Upper lobe of left lung (tissue), 6 donors: ENCODE measurements at regions not wholly inside any gene's neighbourhood (a gene's known extent, or its start where the extent isn't known, plus 50 kb on each side); places are given as distances from the start of the nearest gene placed in this dataset.

Experiments
- ATAC-seq, 2 donors: fragments of 200-7000 bp; cut with Tn5 transposase; one replicate each; pipeline ENCODE4 v1.9.1; 2022; ENCODE audit warnings: mild to moderate bottlenecking in 2 of 2, moderate library complexity in 2 of 2; ENCODE audit not compliant: low FRiP score in 2 of 2
- DNase-seq, 2 donors: peaks; one replicate each; pipeline ENCODE4 v3.0.0-alpha.2; 2019 to 2020
- H3K27ac ChIP-seq, 4 donors: fragments of 200-600 bp; sonication (generic); one replicate each; pipeline ENCODE4 v1.5.1; 2016 to 2019
- H3K27me3 ChIP-seq, 4 donors: fragments of 200-600 bp; sonication (generic); one replicate each; pipeline ENCODE4 v1.5.1; 2017 to 2019
- H3K36me3 ChIP-seq, 4 donors: fragments of 200-600 bp; sonication (generic); one replicate each; pipeline ENCODE4 v1.5.1; 2016 to 2019
- H3K4me1 ChIP-seq, 4 donors: fragments of 200-600 bp; sonication (generic); one replicate each; pipeline ENCODE4 v1.5.1; 2018 to 2019
- H3K4me3 ChIP-seq, 4 donors: fragments of 200-600 bp; sonication (generic); one replicate each; pipeline ENCODE4 v1.5.1; 2017 to 2019; ENCODE audit warnings: mild to moderate bottlenecking in 2 of 4, moderate library complexity in 1 of 4
- H3K9me3 ChIP-seq, 4 donors: fragments of 200-600 bp; sonication (generic); one replicate each; pipeline ENCODE4 v1.5.1; 2018 to 2019
- CTCF ChIP-seq, 6 experiments: fragments of 450-650 bp in 4 of 6; fragments of 200-600 bp in 2 of 6; sonication (generic) in 2 of 6; IDR thresholded peaks; one replicate each; pipeline ENCODE4 v1.5.1; 2016 to 2019; ENCODE audit warnings: antibody characterized with exemption in 6 of 6
- EP300 ChIP-seq, 4 donors: sonication (generic); formaldehyde crosslinking; IDR thresholded peaks; one replicate each; pipeline ENCODE4 v1.5.1; 2017; ENCODE audit warnings: antibody characterized with exemption in 4 of 4, control low read depth in 2 of 4
- POLR2A ChIP-seq, 4 donors: fragments of 450-650 bp; IDR thresholded peaks; one replicate each; pipeline ENCODE4 v1.5.1; 2016 to 2017; ENCODE audit warnings: antibody characterized with exemption in 4 of 4, mild to moderate bottlenecking in 2 of 4
- POLR2AphosphoS5 ChIP-seq, 2 donors: sonication (generic); formaldehyde crosslinking; IDR thresholded peaks; one replicate each; pipeline ENCODE4 v1.5.1; 2017; ENCODE audit warnings: antibody characterized with exemption in 2 of 2
- WGBS, 2 donors: methylation state at CpG; one replicate each; pipeline ENCODE4 v1.1.5; 2017 to 2018; 5-methylcytosine and 5-hydroxymethylcytosine counted together
- donor health status: DM: no; HTN: no; CAD: no; lungs with moderate emphysema.
- donor health status: DM: no; HTN: yes; CAD: no; lungs with severe emphysema.

GRCh38 chr7:26434974-26435373, 143.3 kb downstream of the SNX10 start:
- ATAC-seq (no peak), DNase-seq (no peak)
- no peaks in the 10 kb centered on the region for H3K27me3 ChIP-seq
- no peaks in the 10 kb centered on the region for H3K36me3 ChIP-seq
- no peaks in the 10 kb centered on the region for H3K9me3 ChIP-seq
- TF ChIP-seq EP300 (IDR thresholded peaks at IDR 0.05) (no peak), POLR2AphosphoS5 (IDR thresholded peaks at IDR 0.05) (no peak), CTCF (IDR thresholded peaks at IDR 0.05) (no peak), POLR2A (IDR thresholded peaks at IDR 0.05) (no peak)
- H3K27ac ChIP-seq = no peak overlapping the region
- H3K4me3 ChIP-seq = no peak overlapping the region
- 61 to 65% methylated on average over 3 of the region's 3 CpGs for WGBS, 2 donors
- no peaks in the 10 kb centered on the region for H3K4me1 ChIP-seq

GRCh38 chr7:26437003-26437532, 145.4 kb downstream of the SNX10 start:
- no peaks in the 10 kb centered on the region for H3K36me3 ChIP-seq
- no peak overlapping the region for H3K4me3 ChIP-seq
- DNase-seq (no peak), ATAC-seq (no peak)
- no peaks in the 10 kb centered on the region for H3K27me3 ChIP-seq
- 43 to 50% methylated on average over 4 of the region's 4 CpGs for WGBS, 2 donors
- no peaks in the 10 kb centered on the region for H3K9me3 ChIP-seq
- peaks cover 0 to 3% (median 0%) of the 10 kb centered on the region in 4 donors for H3K4me1 ChIP-seq
- TF ChIP-seq CTCF (IDR thresholded peaks at IDR 0.05) (no peak), EP300 (IDR thresholded peaks at IDR 0.05) (no peak), POLR2A (IDR thresholded peaks at IDR 0.05) (no peak), POLR2AphosphoS5 (IDR thresholded peaks at IDR 0.05) (no peak)
- H3K27ac ChIP-seq = no peak overlapping the region

GRCh38 chr7:26438078-26438477, 146.4 kb downstream of the SNX10 start:
- no peaks in the 10 kb centered on the region for H3K27me3 ChIP-seq
- H3K36me3 ChIP-seq = no peaks in the 10 kb centered on the region
- 85 to 91% methylated on average over 1 of the region's 1 CpG for WGBS, 2 donors
- DNase-seq (no peak), ATAC-seq (no peak)
- peaks cover 0 to 3% (median 0%) of the 10 kb centered on the region in 4 donors for H3K4me1 ChIP-seq
- H3K9me3 ChIP-seq = no peaks in the 10 kb centered on the region
- no peak overlapping the region for H3K27ac ChIP-seq
- H3K4me3 ChIP-seq = no peak overlapping the region
- TF ChIP-seq POLR2AphosphoS5 (IDR thresholded peaks at IDR 0.05) = no peak
- TF ChIP-seq EP300 (IDR thresholded peaks at IDR 0.05) = no peak
- no peak for TF ChIP-seq POLR2A (IDR thresholded peaks at IDR 0.05)
- no peak for TF ChIP-seq CTCF (IDR thresholded peaks at IDR 0.05)

- H3K4me3 ChIP-seq = no peak overlapping the region
- peaks cover 0 to 8% (median 1%) of the 10 kb centered on the region in 4 donors for H3K4me1 ChIP-seq
- TF ChIP-seq POLR2A (IDR thresholded peaks at IDR 0.05) = no peak
- no peak for TF ChIP-seq POLR2AphosphoS5 (IDR thresholded peaks at IDR 0.05)
- no peak for TF ChIP-seq EP300 (IDR thresholded peaks at IDR 0.05)
- no peak for TF ChIP-seq CTCF (IDR thresholded peaks at IDR 0.05)
- no peaks in the 10 kb centered on the region for H3K36me3 ChIP-seq
- 78 to 82% methylated on average over 7 of the region's 7 CpGs for WGBS, 2 donors
- no peaks in the 10 kb centered on the region for H3K9me3 ChIP-seq
- H3K27ac ChIP-seq = no peak overlapping the region
- ATAC-seq (no peak), DNase-seq (no peak)
- no peaks in the 10 kb centered on the region for H3K27me3 ChIP-seq
Observed at GRCh38 chr7:26439521-26440232, 148.0 kb downstream of the SNX10 start.
